ENCODE measurements at regions not wholly inside any gene's neighbourhood (a gene's known extent, or its start where the extent isn't known, plus 50 kb on each side); places are given as distances from the start of the nearest gene placed in this dataset.
A peak's percentile ranks its signal among the peaks of the same experiment; 100 is the strongest.

GRCh38 chr2:171217330-171217729, 56.6 kb upstream of the TLK1 start:
- ChIA-PET CTCF (interaction anchor here (0.7 to 1.3 kb wide), 2 partner anchors 98 to 199 kb away, joined by 3 read pairs; no protein-coding TSS in a partner anchor), POLR2A (no interaction called here)
- peaks cover 15% of the 10 kb centered on the region for H3K27me3 Mint-ChIP-seq (ENCODE audit: low read depth)
- H3K9me3 Mint-ChIP-seq, result peaks cover 24% of the 10 kb centered on the region
- peak overlapping the region; percentile 20 for H3K4me3 Mint-ChIP-seq
- peak overlapping the region; percentile 95 for H3K27ac Mint-ChIP-seq
- peaks cover 45% of the 10 kb centered on the region for H3K4me1 Mint-ChIP-seq
- ATAC-seq, result peak; percentile 85
- peaks cover 25% of the 10 kb centered on the region for H3K36me3 Mint-ChIP-seq
- DNase-seq (ENCODE audit: low spot score), result no peak
- TF ChIP-seq HMGA2 (CRISPR knock-in tag; IDR thresholded peaks at IDR 0.05), result no peak
- no peak for TF ChIP-seq ZNF532 (CRISPR knock-in tag; IDR thresholded peaks at IDR 0.05; ENCODE audit: borderline replicate concordance)
- peak; percentile 44; the same call in 1 of the 2 replicates for TF ChIP-seq ZNF423 (CRISPR knock-in tag; IDR thresholded peaks at IDR 0.05)
- TF ChIP-seq, protein P1, sequence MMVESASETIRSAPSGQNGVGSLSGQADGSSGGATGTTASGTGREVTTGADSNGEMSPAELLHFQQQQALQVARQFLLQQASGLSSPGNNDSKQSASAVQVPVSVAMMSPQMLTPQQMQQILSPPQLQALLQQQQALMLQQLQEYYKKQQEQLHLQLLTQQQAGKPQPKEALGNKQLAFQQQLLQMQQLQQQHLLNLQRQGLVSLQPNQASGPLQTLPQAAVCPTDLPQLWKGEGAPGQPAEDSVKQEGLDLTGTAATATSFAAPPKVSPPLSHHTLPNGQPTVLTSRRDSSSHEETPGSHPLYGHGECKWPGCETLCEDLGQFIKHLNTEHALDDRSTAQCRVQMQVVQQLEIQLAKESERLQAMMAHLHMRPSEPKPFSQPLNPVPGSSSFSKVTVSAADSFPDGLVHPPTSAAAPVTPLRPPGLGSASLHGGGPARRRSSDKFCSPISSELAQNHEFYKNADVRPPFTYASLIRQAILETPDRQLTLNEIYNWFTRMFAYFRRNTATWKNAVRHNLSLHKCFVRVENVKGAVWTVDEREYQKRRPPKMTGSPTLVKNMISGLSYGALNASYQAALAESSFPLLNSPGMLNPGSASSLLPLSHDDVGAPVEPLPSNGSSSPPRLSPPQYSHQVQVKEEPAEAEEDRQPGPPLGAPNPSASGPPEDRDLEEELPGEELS (CRISPR knock-in tag; IDR thresholded peaks at IDR 0.05), result peak; percentile 39; the same call in 1 of the 2 replicates
- no peak for TF ChIP-seq OVOL2 (CRISPR knock-in tag; IDR thresholded peaks at IDR 0.05; ENCODE audit: borderline replicate concordance)
- TF ChIP-seq SP1 (CRISPR knock-in tag; conservative IDR thresholded peaks at IDR 0.05), result 0 out of 2 replicates have a peak, but pooled peaks have one; percentile 43
- no peak for TF ChIP-seq ESRRA (CRISPR knock-in tag; IDR thresholded peaks at IDR 0.05; ENCODE audit: borderline replicate concordance)

- Mint-ChIP-seq H3K4me3 (no peak overlapping the region), H3K27me3 (ENCODE audit: low read depth) (peaks cover 15% of the 10 kb centered on the region), H3K4me1 (peaks cover 48% of the 10 kb centered on the region), H3K9me3 (peaks cover 24% of the 10 kb centered on the region), H3K36me3 (peaks cover 25% of the 10 kb centered on the region), H3K27ac (no peak overlapping the region; the same call in 1 of the 2 replicates)
- DNase-seq (ENCODE audit: low spot score) (no peak), ATAC-seq (no peak)
- TF ChIP-seq SMAD4 (CRISPR knock-in tag; IDR thresholded peaks at IDR 0.05) (no peak), TEAD1 (CRISPR knock-in tag; IDR thresholded peaks at IDR 0.05) (0 out of 2 replicates have a peak, but pooled peaks have one; percentile 16)
- TF ChIP-seq, protein P2, sequence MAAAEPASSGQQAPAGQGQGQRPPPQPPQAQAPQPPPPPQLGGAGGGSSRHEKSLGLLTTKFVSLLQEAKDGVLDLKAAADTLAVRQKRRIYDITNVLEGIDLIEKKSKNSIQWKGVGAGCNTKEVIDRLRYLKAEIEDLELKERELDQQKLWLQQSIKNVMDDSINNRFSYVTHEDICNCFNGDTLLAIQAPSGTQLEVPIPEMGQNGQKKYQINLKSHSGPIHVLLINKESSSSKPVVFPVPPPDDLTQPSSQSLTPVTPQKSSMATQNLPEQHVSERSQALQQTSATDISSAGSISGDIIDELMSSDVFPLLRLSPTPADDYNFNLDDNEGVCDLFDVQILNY (CRISPR knock-in tag; IDR thresholded peaks at IDR 0.05), result no peak
- ChIA-PET CTCF (interaction anchor here (0.7 to 1.3 kb wide), 2 partner anchors 99 to 200 kb away, joined by 3 read pairs; no protein-coding TSS in a partner anchor), POLR2A (no interaction called here)
These were observed 55.9 kb upstream of the TLK1 start for GRCh38 chr2:171216631-171217030.

DNA sequence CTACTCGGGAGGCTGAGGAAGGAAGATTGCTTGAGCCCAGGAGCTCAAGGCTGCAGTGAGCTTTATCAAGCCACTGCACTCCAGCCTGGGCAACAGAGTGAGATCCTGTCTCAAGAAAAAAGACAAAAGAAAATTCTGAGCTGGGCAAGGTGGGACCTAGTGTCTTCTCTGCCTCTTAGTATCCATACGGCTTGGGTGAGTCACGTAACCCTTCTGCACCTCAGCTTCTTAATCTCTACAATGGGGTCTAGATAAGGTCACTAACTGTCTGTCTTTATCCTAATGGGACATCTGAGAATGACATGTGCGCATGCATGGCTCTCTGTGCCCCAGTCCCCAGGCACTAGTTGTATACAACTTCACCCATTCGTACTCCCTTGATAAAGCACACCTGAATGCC, 53.4 kb upstream of the TLK1 start:
- H3K27ac Mint-ChIP-seq, result no peak overlapping the region
- DNase-seq (ENCODE audit: low spot score) (no peak), ATAC-seq (no peak)
- TF ChIP-seq RELA (CRISPR knock-in tag; IDR thresholded peaks at IDR 0.05; ENCODE audit: borderline replicate concordance), result no peak
- TF ChIP-seq ZNF121 (CRISPR knock-in tag; IDR thresholded peaks at IDR 0.05), result peak; percentile 64; the same call in 1 of the 2 replicates
- H3K36me3 Mint-ChIP-seq, result peaks cover 19% of the 10 kb centered on the region
- peaks cover 12% of the 10 kb centered on the region for H3K27me3 Mint-ChIP-seq (ENCODE audit: low read depth)
- no peak overlapping the region for H3K4me3 Mint-ChIP-seq
- peaks cover 18% of the 10 kb centered on the region for H3K9me3 Mint-ChIP-seq
- POLR2A ChIA-PET, result no interaction called here
- CTCF ChIA-PET, result interaction anchor here (0.6 to 1.7 kb wide), 3 partner anchors 10 to 202 kb away, joined by 3 to 4 read pairs (median 3); no protein-coding TSS in a partner anchor
- H3K4me1 Mint-ChIP-seq, result peaks cover 64% of the 10 kb centered on the region
